ENCODE measurements at regions not wholly inside any gene's neighbourhood (a gene's known extent, or its start where the extent isn't known, plus 50 kb on each side); places are given as distances from the start of the nearest gene placed in this dataset.

GRCh38 chr7:86313842-86314241 is 329.9 kb upstream of the GRM3 start:
- no peaks in the 10 kb centered on the region for H3K36me3 ChIP-seq (ENCODE audit: insufficient read depth, low read length)
- peaks cover 7% of the 10 kb centered on the region; the same call in 1 of the 2 replicates for H3K4me1 ChIP-seq (ENCODE audit: insufficient read depth, low read length)
- no peak overlapping the region for H3K9ac ChIP-seq (ENCODE audit: low read depth, low read length)
- H3K9me3 ChIP-seq (ENCODE audit: control insufficient read depth, insufficient read depth, low read length) = no peaks in the 10 kb centered on the region

- Histone ChIP-seq H3K4me1 (ENCODE audit: insufficient read depth, low read length) (peaks cover 7% of the 10 kb centered on the region; the same call in 1 of the 2 replicates), H3K36me3 (ENCODE audit: insufficient read depth, low read length) (no peaks in the 10 kb centered on the region), H3K9me3 (ENCODE audit: control insufficient read depth, insufficient read depth, low read length) (no peaks in the 10 kb centered on the region), H3K9ac (ENCODE audit: low read depth, low read length) (no peak overlapping the region)
These were observed 342.4 kb upstream of the GRM3 start for GRCh38 chr7:86301301-86301700.

- Histone ChIP-seq H3K4me1 (ENCODE audit: insufficient read depth, low read length) (no peaks in the 10 kb centered on the region), H3K9ac (ENCODE audit: low read depth, low read length) (no peak overlapping the region), H3K9me3 (ENCODE audit: control insufficient read depth, insufficient read depth, low read length) (no peaks in the 10 kb centered on the region), H3K36me3 (ENCODE audit: insufficient read depth, low read length) (no peaks in the 10 kb centered on the region)
These were observed 348.2 kb upstream of the GRM3 start for GRCh38 chr7:86295526-86295925.

GRCh38 chr7:86282014-86282682 is 361.6 kb upstream of the GRM3 start:
- Histone ChIP-seq H3K36me3 (ENCODE audit: insufficient read depth, low read length) (no peaks in the 10 kb centered on the region), H3K9me3 (ENCODE audit: control insufficient read depth, insufficient read depth, low read length) (no peaks in the 10 kb centered on the region), H3K4me1 (ENCODE audit: insufficient read depth, low read length) (no peaks in the 10 kb centered on the region), H3K9ac (ENCODE audit: low read depth, low read length) (no peak overlapping the region)

- no peaks in the 10 kb centered on the region for H3K36me3 ChIP-seq (ENCODE audit: insufficient read depth, low read length)
- H3K9me3 ChIP-seq (ENCODE audit: control insufficient read depth, insufficient read depth, low read length) = no peaks in the 10 kb centered on the region
- no peaks in the 10 kb centered on the region for H3K4me1 ChIP-seq (ENCODE audit: insufficient read depth, low read length)
- no peak overlapping the region for H3K9ac ChIP-seq (ENCODE audit: low read depth, low read length)
These were observed 363.6 kb upstream of the GRM3 start for GRCh38 chr7:86280150-86280549.

- no peaks in the 10 kb centered on the region for H3K4me1 ChIP-seq (ENCODE audit: insufficient read depth, low read length)
- no peak overlapping the region for H3K9ac ChIP-seq (ENCODE audit: low read depth, low read length)
- H3K9me3 ChIP-seq (ENCODE audit: control insufficient read depth, insufficient read depth, low read length) = no peaks in the 10 kb centered on the region
- no peaks in the 10 kb centered on the region for H3K36me3 ChIP-seq (ENCODE audit: insufficient read depth, low read length)
These were observed 380.9 kb upstream of the GRM3 start for GRCh38 chr7:86262781-86263180.

GRCh38 chr7:86257894-86258293 is 385.8 kb upstream of the GRM3 start:
- no peaks in the 10 kb centered on the region for H3K36me3 ChIP-seq (ENCODE audit: insufficient read depth, low read length)
- no peaks in the 10 kb centered on the region for H3K9me3 ChIP-seq (ENCODE audit: control insufficient read depth, insufficient read depth, low read length)
- no peak overlapping the region for H3K9ac ChIP-seq (ENCODE audit: low read depth, low read length)
- H3K4me1 ChIP-seq (ENCODE audit: insufficient read depth, low read length) = no peaks in the 10 kb centered on the region

GRCh38 chr7:86252406-86252805 is 391.3 kb upstream of the GRM3 start:
- H3K4me1 ChIP-seq (ENCODE audit: insufficient read depth, low read length) = no peaks in the 10 kb centered on the region
- no peaks in the 10 kb centered on the region for H3K9me3 ChIP-seq (ENCODE audit: control insufficient read depth, insufficient read depth, low read length)
- H3K9ac ChIP-seq (ENCODE audit: low read depth, low read length) = no peak overlapping the region
- no peaks in the 10 kb centered on the region for H3K36me3 ChIP-seq (ENCODE audit: insufficient read depth, low read length)

- Histone ChIP-seq H3K4me1 (ENCODE audit: insufficient read depth, low read length) (no peaks in the 10 kb centered on the region), H3K36me3 (ENCODE audit: insufficient read depth, low read length) (no peaks in the 10 kb centered on the region), H3K9me3 (ENCODE audit: control insufficient read depth, insufficient read depth, low read length) (no peaks in the 10 kb centered on the region), H3K9ac (ENCODE audit: low read depth, low read length) (no peak overlapping the region)
These were observed 394.7 kb upstream of the GRM3 start for GRCh38 chr7:86248977-86249376.

- Histone ChIP-seq H3K4me1 (ENCODE audit: insufficient read depth, low read length) (no peaks in the 10 kb centered on the region), H3K9ac (ENCODE audit: low read depth, low read length) (no peak overlapping the region), H3K36me3 (ENCODE audit: insufficient read depth, low read length) (no peaks in the 10 kb centered on the region), H3K9me3 (ENCODE audit: control insufficient read depth, insufficient read depth, low read length) (no peaks in the 10 kb centered on the region)
These were observed 400.5 kb upstream of the GRM3 start for GRCh38 chr7:86243171-86243570.

GRCh38 chr7:86226191-86226590 is 417.5 kb upstream of the GRM3 start:
- Histone ChIP-seq H3K9me3 (ENCODE audit: control insufficient read depth, insufficient read depth, low read length) (no peaks in the 10 kb centered on the region; the same call in 1 of the 2 replicates), H3K36me3 (ENCODE audit: insufficient read depth, low read length) (no peaks in the 10 kb centered on the region), H3K4me1 (ENCODE audit: insufficient read depth, low read length) (no peaks in the 10 kb centered on the region), H3K9ac (ENCODE audit: low read depth, low read length) (no peak overlapping the region)

GRCh38 chr7:86222806-86223205 is 420.9 kb upstream of the GRM3 start:
- H3K4me1 ChIP-seq (ENCODE audit: insufficient read depth, low read length) = no peaks in the 10 kb centered on the region

GRCh38 chr7:86214734-86215133 is 429.0 kb upstream of the GRM3 start:
- no peaks in the 10 kb centered on the region for H3K4me1 ChIP-seq (ENCODE audit: insufficient read depth, low read length)
- H3K36me3 ChIP-seq (ENCODE audit: insufficient read depth, low read length) = no peaks in the 10 kb centered on the region
- H3K9me3 ChIP-seq (ENCODE audit: control insufficient read depth, insufficient read depth, low read length) = no peaks in the 10 kb centered on the region
- no peak overlapping the region for H3K9ac ChIP-seq (ENCODE audit: low read depth, low read length)

More at GRCh38 chr7:86222806-86223205, 420.9 kb upstream of the GRM3 start:
- no peak overlapping the region for H3K9ac ChIP-seq (ENCODE audit: low read depth, low read length)
- H3K36me3 ChIP-seq (ENCODE audit: insufficient read depth, low read length) = no peaks in the 10 kb centered on the region
- no peaks in the 10 kb centered on the region; the same call in 1 of the 2 replicates for H3K9me3 ChIP-seq (ENCODE audit: control insufficient read depth, insufficient read depth, low read length)

GRCh38 chr7:86212976-86213375 is 430.7 kb upstream of the GRM3 start:
- H3K36me3 ChIP-seq (ENCODE audit: insufficient read depth, low read length) = no peaks in the 10 kb centered on the region
- H3K9me3 ChIP-seq (ENCODE audit: control insufficient read depth, insufficient read depth, low read length) = no peaks in the 10 kb centered on the region
- no peaks in the 10 kb centered on the region for H3K4me1 ChIP-seq (ENCODE audit: insufficient read depth, low read length)
- no peak overlapping the region for H3K9ac ChIP-seq (ENCODE audit: low read depth, low read length)

GRCh38 chr7:86209036-86209435 is 434.7 kb upstream of the GRM3 start:
- Histone ChIP-seq H3K36me3 (ENCODE audit: insufficient read depth, low read length) (no peaks in the 10 kb centered on the region), H3K4me1 (ENCODE audit: insufficient read depth, low read length) (no peaks in the 10 kb centered on the region), H3K9ac (ENCODE audit: low read depth, low read length) (no peak overlapping the region), H3K9me3 (ENCODE audit: control insufficient read depth, insufficient read depth, low read length) (no peaks in the 10 kb centered on the region)
